Retinal pigment epithelial cell (primary cell): ENCODE measurements at regions not wholly inside any gene's neighbourhood (a gene's known extent, or its start where the extent isn't known, plus 50 kb on each side); places are given as distances from the start of the nearest gene placed in this dataset.

Experiments used
- DNase-seq: peaks from one replicate; pipeline ENCODE4 v3.0.0-alpha.2; 2010; ENCODE audit warnings: low read depth
- H3K4me3 ChIP-seq: 2 replicates; pipeline ENCODE4 v1.5.1; 2011; ENCODE audit warnings: mild to moderate bottlenecking, low read length, control low read depth, moderate library complexity
- TF ChIP-seq, protein P1 (sequence below): conservative IDR thresholded peaks from 2 replicates; pipeline ENCODE4 v1.5.1; 2011; ENCODE audit warnings: low read depth, low read length, control low read depth, inconsistent platforms

- TF ChIP-seq, protein P1, sequence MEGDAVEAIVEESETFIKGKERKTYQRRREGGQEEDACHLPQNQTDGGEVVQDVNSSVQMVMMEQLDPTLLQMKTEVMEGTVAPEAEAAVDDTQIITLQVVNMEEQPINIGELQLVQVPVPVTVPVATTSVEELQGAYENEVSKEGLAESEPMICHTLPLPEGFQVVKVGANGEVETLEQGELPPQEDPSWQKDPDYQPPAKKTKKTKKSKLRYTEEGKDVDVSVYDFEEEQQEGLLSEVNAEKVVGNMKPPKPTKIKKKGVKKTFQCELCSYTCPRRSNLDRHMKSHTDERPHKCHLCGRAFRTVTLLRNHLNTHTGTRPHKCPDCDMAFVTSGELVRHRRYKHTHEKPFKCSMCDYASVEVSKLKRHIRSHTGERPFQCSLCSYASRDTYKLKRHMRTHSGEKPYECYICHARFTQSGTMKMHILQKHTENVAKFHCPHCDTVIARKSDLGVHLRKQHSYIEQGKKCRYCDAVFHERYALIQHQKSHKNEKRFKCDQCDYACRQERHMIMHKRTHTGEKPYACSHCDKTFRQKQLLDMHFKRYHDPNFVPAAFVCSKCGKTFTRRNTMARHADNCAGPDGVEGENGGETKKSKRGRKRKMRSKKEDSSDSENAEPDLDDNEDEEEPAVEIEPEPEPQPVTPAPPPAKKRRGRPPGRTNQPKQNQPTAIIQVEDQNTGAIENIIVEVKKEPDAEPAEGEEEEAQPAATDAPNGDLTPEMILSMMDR: no peak
- no peak for DNase-seq
- no peak overlapping the region for H3K4me3 ChIP-seq
Measured at GRCh38 chr1:96971849-96972602, 250.4 kb downstream of the PTBP2 start.

DNA sequence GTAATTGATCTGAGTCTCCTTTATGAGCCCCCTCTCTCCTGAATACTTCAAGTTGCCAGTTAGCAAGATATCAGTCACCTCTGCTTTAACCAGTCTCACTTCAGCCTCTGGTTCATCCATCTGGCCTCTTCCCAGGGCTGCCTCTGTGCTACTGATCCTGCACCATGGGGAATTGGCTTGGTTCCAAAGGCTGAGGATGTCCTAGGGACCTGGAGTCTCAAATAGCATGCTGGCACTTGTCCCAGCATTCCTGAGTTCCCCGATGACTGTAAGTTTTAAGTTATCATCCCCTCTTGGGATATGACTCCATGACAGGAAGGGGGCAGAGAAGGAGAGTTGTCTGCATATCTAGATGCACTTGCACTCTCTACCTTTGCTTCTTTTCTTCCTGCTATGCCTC, 252.0 kb downstream of the PTBP2 start:
- TF ChIP-seq, protein P1: no peak
- no peak for DNase-seq
- no peak overlapping the region for H3K4me3 ChIP-seq

DNA sequence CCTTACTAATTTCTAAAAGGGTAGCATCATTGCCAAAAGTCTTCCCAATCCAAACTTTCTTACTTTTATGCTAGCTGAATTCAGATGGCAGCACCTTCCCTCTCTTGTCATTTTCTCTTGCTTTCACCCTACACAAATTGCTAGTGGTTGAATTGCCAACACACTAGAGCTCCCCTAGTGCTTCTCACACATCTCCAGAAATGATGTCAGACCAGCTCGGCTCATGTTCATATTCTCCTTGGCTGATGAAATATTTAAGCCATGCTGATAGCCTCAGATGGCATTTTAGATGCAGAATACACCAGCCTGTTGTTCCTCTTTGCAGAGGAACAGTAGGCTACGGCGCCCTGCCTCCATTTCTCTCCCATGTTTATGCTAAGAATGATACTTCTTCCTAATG, 256.9 kb downstream of the PTBP2 start:
- TF ChIP-seq, protein P1: no peak
- H3K4me3 ChIP-seq: no peak overlapping the region
- no peak for DNase-seq

GRCh38 chr1:96978901-96979300, 257.3 kb downstream of the PTBP2 start:
- DNase-seq: no peak
- TF ChIP-seq, protein P1: no peak
- no peak overlapping the region for H3K4me3 ChIP-seq

GRCh38 chr1:96979304-96980268, 258.0 kb downstream of the PTBP2 start:
- H3K4me3 ChIP-seq: no peak overlapping the region
- TF ChIP-seq, protein P1: no peak
- DNase-seq: no peak

DNA sequence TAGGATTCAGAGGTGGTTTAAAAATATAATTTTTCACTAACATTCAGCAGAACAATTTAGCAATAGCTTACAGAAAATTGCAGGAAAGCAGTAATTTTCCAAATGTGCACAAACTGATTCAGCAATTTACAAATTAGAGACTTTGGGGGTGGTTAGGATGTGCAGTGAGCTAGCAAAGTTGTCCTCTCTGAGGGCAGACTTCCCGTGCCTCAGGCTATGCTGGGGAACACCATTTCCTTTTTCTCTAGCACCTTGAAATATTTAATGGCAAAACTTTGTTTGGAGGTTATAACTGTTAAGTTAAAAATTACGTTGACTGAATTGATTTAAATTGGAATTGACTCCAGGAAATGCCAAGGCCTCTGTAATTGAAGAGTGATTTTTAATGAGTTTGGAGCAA, 258.9 kb downstream of the PTBP2 start:
- TF ChIP-seq, protein P1: no peak
- no peak for DNase-seq
- H3K4me3 ChIP-seq: no peak overlapping the region

GRCh38 chr1:96981181-96981580, 259.6 kb downstream of the PTBP2 start:
- TF ChIP-seq, protein P1: no peak
- no peak for DNase-seq
- H3K4me3 ChIP-seq: no peak overlapping the region
